ENCODE measurements at regions not wholly inside any gene's neighbourhood (a gene's known extent, or its start where the extent isn't known, plus 50 kb on each side); places are given as distances from the start of the nearest gene placed in this dataset.

DNA sequence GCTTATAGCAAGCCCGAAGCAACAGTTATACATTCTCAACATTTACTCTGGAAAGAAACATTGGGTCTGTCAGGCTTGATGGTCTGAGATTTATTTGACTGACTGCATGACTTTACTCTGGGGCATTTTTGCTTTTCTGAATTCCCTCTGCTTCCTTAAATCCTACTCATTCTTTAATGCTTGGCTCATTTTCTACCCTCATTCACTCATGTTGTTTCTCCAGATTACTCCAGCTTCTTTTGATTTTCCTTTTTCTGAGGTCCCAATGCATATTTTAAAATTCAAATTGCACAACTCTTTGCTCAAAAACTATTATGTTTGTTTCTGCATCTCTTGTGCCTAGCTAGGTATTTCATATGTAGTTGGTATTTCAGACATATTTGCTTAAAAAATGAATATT lies 2002.9 kb upstream of the NUDT12 start:
- 73 to 85% (median 79%) methylated on average over 1 of the region's 1 CpG for WGBS, 4 donors
- Histone ChIP-seq H3K27me3 (no peaks in the 10 kb centered on the region), H3K4me3 (no peak overlapping the region), H3K36me3 (no peaks in the 10 kb centered on the region), H3K27ac (no peak overlapping the region), H3K4me1 (no peaks in the 10 kb centered on the region), H3K9me3 (no peaks in the 10 kb centered on the region)
- no peak for DNase-seq
- intact Hi-C loops (cut with DNase I), result no loop called here
- TF ChIP-seq POLR2A (IDR thresholded peaks at IDR 0.05) (no peak), CTCF (IDR thresholded peaks at IDR 0.05) (no peak)
- no peak for ATAC-seq

DNA sequence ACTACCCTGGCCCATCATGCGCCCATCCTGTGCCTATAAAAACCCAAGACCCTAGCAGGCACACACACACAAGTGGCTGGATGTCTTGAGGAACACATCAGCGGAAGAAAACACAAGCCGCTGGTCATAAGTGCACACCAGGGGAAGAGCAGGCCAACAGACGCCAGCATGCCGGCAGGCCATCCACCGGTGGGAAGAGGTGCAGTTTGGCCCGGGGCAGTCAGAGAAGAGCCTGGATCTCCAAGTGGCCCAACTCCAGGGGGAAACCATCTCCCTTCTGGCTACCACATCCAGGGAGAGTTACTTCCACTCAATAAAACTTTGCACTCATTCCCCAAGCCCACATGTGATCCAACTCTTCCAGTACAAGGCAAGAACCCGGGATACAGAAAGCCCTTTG lies 2001.3 kb upstream of the NUDT12 start:
- Histone ChIP-seq H3K27ac (no peak overlapping the region), H3K4me3 (no peak overlapping the region), H3K27me3 (no peaks in the 10 kb centered on the region), H3K36me3 (no peaks in the 10 kb centered on the region), H3K9me3 (no peaks in the 10 kb centered on the region), H3K4me1 (no peaks in the 10 kb centered on the region)
- no peak for ATAC-seq
- TF ChIP-seq CTCF (IDR thresholded peaks at IDR 0.05) (no peak), POLR2A (IDR thresholded peaks at IDR 0.05) (no peak)
- 84 to 90% (median 88%) methylated on average over 8 of the region's 8 CpGs for WGBS, 4 donors
- intact Hi-C loops (cut with DNase I), result no loop called here
- no peak for DNase-seq

DNA sequence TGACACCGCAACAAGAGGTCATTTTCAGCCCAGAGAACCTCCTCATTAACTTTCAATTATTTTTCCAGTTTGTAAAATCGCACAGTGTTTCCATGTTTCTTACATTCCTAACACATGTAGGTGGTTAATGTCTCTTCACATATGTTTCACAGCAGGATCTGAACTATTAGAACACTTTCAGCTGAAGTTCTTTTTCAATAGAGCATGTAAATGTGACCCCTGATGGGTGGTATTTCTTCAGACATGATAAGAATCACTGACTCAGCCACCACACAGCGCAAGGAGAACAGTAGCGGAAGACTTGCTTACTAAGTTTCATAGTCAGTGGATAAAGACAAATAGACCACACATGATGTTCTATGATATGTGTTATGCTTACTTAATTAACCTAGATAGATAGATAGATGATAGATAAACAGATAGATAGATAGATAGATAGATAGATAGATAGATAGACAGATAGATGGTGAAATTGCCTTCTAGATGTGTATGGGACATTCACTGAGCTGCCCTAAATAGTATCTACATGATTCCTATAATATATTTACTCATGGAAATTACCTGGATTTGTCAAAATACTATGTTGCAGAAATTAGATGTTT lies 1992.1 kb upstream of the NUDT12 start:
- Histone ChIP-seq H3K9me3 (peaks cover 0 to 8% (median 0%) of the 10 kb centered on the region in 12 donors), H3K27me3 (no peaks in the 10 kb centered on the region), H3K4me3 (no peak overlapping the region), H3K36me3 (no peaks in the 10 kb centered on the region), H3K4me1 (no peaks in the 10 kb centered on the region), H3K27ac (no peak overlapping the region)
- TF ChIP-seq CTCF (IDR thresholded peaks at IDR 0.05) (no peak), POLR2A (IDR thresholded peaks at IDR 0.05) (no peak)
- ATAC-seq (no peak), DNase-seq (no peak)
- WGBS, 4 donors, result 77 to 84% (median 84%) methylated on average over 4 of the region's 4 CpGs
- intact Hi-C loops (cut with DNase I), result no loop called here

DNA sequence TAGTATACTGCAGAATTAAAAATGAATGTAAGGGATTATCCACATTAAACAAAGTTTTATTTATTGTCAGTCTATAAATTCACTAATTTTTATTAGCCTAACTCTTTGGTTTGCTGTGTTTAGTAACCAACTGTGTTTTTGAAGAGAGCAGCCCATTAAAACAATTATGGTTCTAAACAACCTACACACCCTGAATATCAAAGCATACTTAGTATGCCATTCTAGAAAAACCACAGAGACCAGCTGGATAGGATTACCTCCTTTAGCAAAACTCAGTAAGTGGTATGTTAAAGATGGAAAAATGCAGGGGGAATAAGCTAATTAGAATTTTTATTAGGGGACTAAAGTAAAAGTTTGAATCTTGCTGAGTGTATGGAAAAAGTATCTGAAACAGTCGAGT lies 1981.7 kb upstream of the NUDT12 start:
- no peak overlapping the region for H3K27ac ChIP-seq
- no peaks in the 10 kb centered on the region for H3K4me1 ChIP-seq
- intact Hi-C loops (cut with DNase I), result no loop called here
- H3K27me3 ChIP-seq, result no peaks in the 10 kb centered on the region
- no peak for DNase-seq
- H3K4me3 ChIP-seq, result no peak overlapping the region
- peaks cover 0 to 5% (median 0%) of the 10 kb centered on the region in 12 donors for H3K9me3 ChIP-seq
- no peaks in the 10 kb centered on the region for H3K36me3 ChIP-seq
- TF ChIP-seq CTCF (IDR thresholded peaks at IDR 0.05) (no peak), POLR2A (IDR thresholded peaks at IDR 0.05) (no peak)
- no peak for ATAC-seq
- 57 to 72% (median 66%) methylated on average over 1 of the region's 1 CpG for WGBS, 4 donors
